ENCODE measurements at regions not wholly inside any gene's neighbourhood (a gene's known extent, or its start where the extent isn't known, plus 50 kb on each side); places are given as distances from the start of the nearest gene placed in this dataset.

GRCh38 chr2:117055499-117056375 lies 758.8 kb upstream of the DDX18 start:
- H3K4ac ChIP-seq (replicated peaks; ENCODE audit: insufficient read length, low read depth, low read length): no peak overlapping the region
- H2BK20ac ChIP-seq (ENCODE audit: low read length): no peak overlapping the region
- H3K14ac ChIP-seq (ENCODE audit: insufficient read length): no peak overlapping the region
- H2BK15ac ChIP-seq (ENCODE audit: low read length): no peak overlapping the region
- TF ChIP-seq ATF2 (IDR thresholded peaks at IDR 0.05; ENCODE audit: low read length) (no peak), TAF7 (optimal IDR thresholded peaks at IDR 0.05; ENCODE audit: borderline replicate concordance, low read depth, low read length) (no peak), SUZ12 (IDR thresholded peaks at IDR 0.05; ENCODE audit: low read length) (no peak), KDM5A (IDR thresholded peaks at IDR 0.05; ENCODE audit: low read length) (no peak), SIN3A (conservative IDR thresholded peaks at IDR 0.05 in 1 of 2, IDR thresholded peaks at IDR 0.05 in 1 of 2; ENCODE audit: low read depth in 1 of 2, low read length in 2 of 2) (no peak), RBBP5 (IDR thresholded peaks at IDR 0.05; ENCODE audit: borderline replicate concordance, low read depth, low read length) (no peak)
- no peak overlapping the region for H3K56ac ChIP-seq (replicated peaks; ENCODE audit: insufficient read length, low read depth, low read length)
- H3K4me1 ChIP-seq (replicated peaks in 1 of 4; ENCODE audit: control insufficient read depth in 3 of 4, insufficient read depth in 4 of 4, low read length in 3 of 4): no peaks in the 10 kb centered on the region
- ChIA-PET CTCF (ENCODE audit: partially characterized antibody) (no interaction called here), POLR2A (ENCODE audit: partially characterized antibody) (no interaction called here)
- no peak overlapping the region for H2AK5ac ChIP-seq (ENCODE audit: low read depth, low read length)
- H3K36me3 ChIP-seq (ENCODE audit: control insufficient read depth in 2 of 4, insufficient read depth in 4 of 4, low read length in 3 of 4): no peaks in the 10 kb centered on the region
- no peak overlapping the region for H3K18ac ChIP-seq (ENCODE audit: extremely low read depth, low read length)
- H4K20me1 ChIP-seq (replicated peaks in 1 of 2; ENCODE audit: control insufficient read depth in 1 of 2, insufficient read depth in 2 of 2, low read length in 2 of 2): no peaks in the 10 kb centered on the region
- no peak overlapping the region for H2BK12ac ChIP-seq (ENCODE audit: low read depth, low read length)
- no peak overlapping the region for H3K27ac ChIP-seq (ENCODE audit: low read depth, low read length)
- H2AFZ ChIP-seq (ENCODE audit: low read length): no peak overlapping the region
- DNase-seq (ENCODE audit: low read depth in 1 of 2, low spot score in 2 of 2): no peak
- no peak overlapping the region for H3K4me3 ChIP-seq (ENCODE audit: extremely low read depth in 1 of 4, insufficient read depth in 2 of 4, low read depth in 3 of 4, low read length in 4 of 4)
- no peak overlapping the region for H4K91ac ChIP-seq (replicated peaks; ENCODE audit: insufficient read length, low read length)
- no peaks in the 10 kb centered on the region for H3K79me2 ChIP-seq (ENCODE audit: control insufficient read depth in 1 of 2, insufficient read depth in 2 of 2, low read length in 2 of 2)
- H3K23me2 ChIP-seq (ENCODE audit: low read depth, low read length): no peaks in the 10 kb centered on the region
- FAIRE-seq: no peak
- H3K9me3 ChIP-seq (ENCODE audit: insufficient read depth in 2 of 2, low read depth in 1 of 2, low read length in 1 of 2): no peaks in the 10 kb centered on the region
- no peaks in the 10 kb centered on the region for H3K27me3 ChIP-seq (replicated peaks in 1 of 4; ENCODE audit: control insufficient read depth in 3 of 4, extremely low read depth in 1 of 4, insufficient read depth in 3 of 4, low read length in 3 of 4)
- H4K8ac ChIP-seq (ENCODE audit: extremely low read depth, insufficient read depth, low read length): no peak overlapping the region
- no peak overlapping the region for H4K5ac ChIP-seq (ENCODE audit: insufficient read length, low read depth, low read length)
- no peak overlapping the region for H3K9ac ChIP-seq (replicated peaks in 1 of 4; ENCODE audit: extremely low read depth in 1 of 4, low read depth in 3 of 4, low read length in 3 of 4)
- no peak overlapping the region for H3K23ac ChIP-seq (ENCODE audit: insufficient read length)
- H2BK5ac ChIP-seq (ENCODE audit: low read depth, low read length): no peak overlapping the region
- H2BK120ac ChIP-seq (replicated peaks; ENCODE audit: low read depth, low read length): no peak overlapping the region
- H3K4me2 ChIP-seq (ENCODE audit: insufficient read depth in 1 of 2, low read depth in 2 of 2, low read length in 2 of 2): no peak overlapping the region
- WGBS, 2 experiments (ENCODE audit: extremely low coverage in 1 of 2, insufficient coverage in 1 of 2, insufficient read length in 1 of 2, insufficient replicate concordance in 2 of 2, low coverage in 1 of 2, low lambda C conversion rate in 2 of 2, missing lambda C conversion rate in 1 of 2): 93% methylated on average over 49 of the region's 59 CpGs; no CpG with 5 or more reads in 1 of the 2 experiments
- no peaks in the 10 kb centered on the region for H3K79me1 ChIP-seq (ENCODE audit: low read depth, low read length)
